ENCODE measurements at regions not wholly inside any gene's neighbourhood (a gene's known extent, or its start where the extent isn't known, plus 50 kb on each side); places are given as distances from the start of the nearest gene placed in this dataset.
"Not testable (repeated sequence)": the region's sequence is repeated elsewhere in the genome, so short reads cannot be mapped to it uniquely, and the experiment has no call there.

DNA sequence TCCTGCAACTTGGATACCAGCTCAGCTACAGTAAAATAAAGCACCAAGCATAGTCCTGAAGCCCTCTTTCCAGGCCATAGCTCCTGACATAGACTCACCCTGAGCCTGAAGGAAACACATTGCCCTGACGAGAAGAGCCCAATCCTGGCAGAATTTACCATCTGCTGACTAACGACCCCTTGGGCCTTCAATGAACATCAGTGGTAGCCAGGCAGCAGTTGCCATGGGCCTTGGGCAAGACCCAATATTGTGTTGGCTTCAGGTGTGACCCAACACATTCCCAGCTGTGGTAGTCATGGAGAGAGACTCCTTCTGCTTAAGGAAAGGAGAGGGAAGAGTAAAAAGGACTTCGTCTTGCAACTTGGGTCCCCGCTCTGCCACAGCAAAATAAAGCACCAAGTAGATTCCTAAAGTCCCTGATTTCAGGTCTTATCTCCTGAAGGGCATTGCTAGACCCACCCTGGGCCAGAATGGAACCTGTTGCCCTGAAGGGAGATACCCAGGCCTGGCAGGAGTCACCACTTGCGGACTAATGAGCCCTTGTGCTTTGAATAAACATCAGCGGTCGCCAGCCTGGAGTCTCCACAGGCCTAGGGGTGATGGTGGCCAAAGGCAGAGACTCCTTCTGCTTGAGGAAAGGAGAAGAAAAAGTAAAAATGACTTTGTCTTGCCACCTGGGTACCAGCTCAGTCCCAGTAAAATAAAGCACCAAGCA lies 902.6 kb downstream of the C4orf33 start:
- 83 to 89% methylated on average over 7 of the region's 7 CpGs for WGBS, 2 donors
- no peaks in the 10 kb centered on the region for H3K4me1 ChIP-seq
- intact Hi-C loops (cut with DNase I), result no loop called here

DNA sequence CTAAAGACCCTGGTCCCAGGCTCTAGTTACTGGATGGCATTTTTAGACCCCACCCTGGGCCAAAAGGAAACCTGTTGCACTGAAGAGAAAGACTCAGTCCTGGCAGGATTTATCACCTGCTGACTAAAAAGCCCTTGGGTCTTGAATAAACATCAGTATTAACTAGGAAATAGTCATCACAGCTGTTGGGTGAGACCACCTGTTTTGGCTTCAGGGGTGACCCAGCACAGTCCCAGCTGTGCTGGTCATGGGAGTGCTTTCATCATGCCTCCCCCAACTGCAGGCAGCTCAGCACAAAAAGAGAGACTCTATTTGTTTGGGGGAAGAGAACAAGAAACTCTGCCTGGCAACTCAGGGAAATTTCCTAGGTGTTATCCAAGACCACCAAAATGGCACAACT lies 903.2 kb downstream of the C4orf33 start:
- Histone ChIP-seq H3K27me3 (no peaks in the 10 kb centered on the region), H3K27ac (no peak overlapping the region), H3K4me1 (no peaks in the 10 kb centered on the region), H3K36me3 (no peaks in the 10 kb centered on the region), H3K4me3 (no peak overlapping the region), H3K9me3 (no peaks in the 10 kb centered on the region)
- DNase-seq (no peak), FAIRE-seq (no peak), ATAC-seq (no peak)
- intact Hi-C loops (cut with DNase I), result no loop called here
- TF ChIP-seq, protein P1, sequence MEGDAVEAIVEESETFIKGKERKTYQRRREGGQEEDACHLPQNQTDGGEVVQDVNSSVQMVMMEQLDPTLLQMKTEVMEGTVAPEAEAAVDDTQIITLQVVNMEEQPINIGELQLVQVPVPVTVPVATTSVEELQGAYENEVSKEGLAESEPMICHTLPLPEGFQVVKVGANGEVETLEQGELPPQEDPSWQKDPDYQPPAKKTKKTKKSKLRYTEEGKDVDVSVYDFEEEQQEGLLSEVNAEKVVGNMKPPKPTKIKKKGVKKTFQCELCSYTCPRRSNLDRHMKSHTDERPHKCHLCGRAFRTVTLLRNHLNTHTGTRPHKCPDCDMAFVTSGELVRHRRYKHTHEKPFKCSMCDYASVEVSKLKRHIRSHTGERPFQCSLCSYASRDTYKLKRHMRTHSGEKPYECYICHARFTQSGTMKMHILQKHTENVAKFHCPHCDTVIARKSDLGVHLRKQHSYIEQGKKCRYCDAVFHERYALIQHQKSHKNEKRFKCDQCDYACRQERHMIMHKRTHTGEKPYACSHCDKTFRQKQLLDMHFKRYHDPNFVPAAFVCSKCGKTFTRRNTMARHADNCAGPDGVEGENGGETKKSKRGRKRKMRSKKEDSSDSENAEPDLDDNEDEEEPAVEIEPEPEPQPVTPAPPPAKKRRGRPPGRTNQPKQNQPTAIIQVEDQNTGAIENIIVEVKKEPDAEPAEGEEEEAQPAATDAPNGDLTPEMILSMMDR (IDR thresholded peaks at IDR 0.05), result no peak

More for the DNA sequence above, 902.6 kb downstream of the C4orf33 start:
- ATAC-seq, result no peak
- FAIRE-seq, result no peak
- Histone ChIP-seq H3K27ac (no peak overlapping the region), H3K4me3 (no peak overlapping the region), H3K9me3 (no peaks in the 10 kb centered on the region), H3K36me3 (no peaks in the 10 kb centered on the region), H3K27me3 (no peaks in the 10 kb centered on the region)
- TF ChIP-seq, protein P1 (IDR thresholded peaks at IDR 0.05), result no peak
- DNase-seq, result no peak

DNA sequence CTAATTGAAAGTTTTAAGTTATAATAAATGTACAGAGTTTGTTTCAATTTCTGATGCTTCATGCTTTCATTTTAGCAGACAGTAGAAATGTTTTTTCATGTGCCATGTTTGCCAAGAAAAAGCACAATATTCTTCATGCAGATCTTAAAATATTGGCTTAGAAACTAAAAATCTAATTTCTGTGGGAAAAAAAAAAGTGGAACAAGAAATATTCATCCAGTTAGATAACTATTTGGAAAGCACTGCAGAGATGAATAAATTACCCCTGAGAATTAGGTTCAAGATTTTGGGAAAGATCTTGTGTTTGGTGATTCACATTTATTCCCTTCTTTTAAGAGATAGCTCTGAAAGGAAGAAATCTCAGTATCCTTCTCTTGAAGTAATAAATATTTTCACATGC lies 912.5 kb downstream of the C4orf33 start:
- Histone ChIP-seq H3K9me3 (no peaks in the 10 kb centered on the region), H3K27me3 (no peaks in the 10 kb centered on the region), H3K4me3 (no peak overlapping the region), H3K36me3 (no peaks in the 10 kb centered on the region), H3K27ac (no peak overlapping the region), H3K4me1 (no peaks in the 10 kb centered on the region)
- DNase-seq (no peak), ATAC-seq (no peak), FAIRE-seq (no peak)
- TF ChIP-seq, protein P1 (IDR thresholded peaks at IDR 0.05), result no peak
- intact Hi-C loops (cut with DNase I), result no loop called here

DNA sequence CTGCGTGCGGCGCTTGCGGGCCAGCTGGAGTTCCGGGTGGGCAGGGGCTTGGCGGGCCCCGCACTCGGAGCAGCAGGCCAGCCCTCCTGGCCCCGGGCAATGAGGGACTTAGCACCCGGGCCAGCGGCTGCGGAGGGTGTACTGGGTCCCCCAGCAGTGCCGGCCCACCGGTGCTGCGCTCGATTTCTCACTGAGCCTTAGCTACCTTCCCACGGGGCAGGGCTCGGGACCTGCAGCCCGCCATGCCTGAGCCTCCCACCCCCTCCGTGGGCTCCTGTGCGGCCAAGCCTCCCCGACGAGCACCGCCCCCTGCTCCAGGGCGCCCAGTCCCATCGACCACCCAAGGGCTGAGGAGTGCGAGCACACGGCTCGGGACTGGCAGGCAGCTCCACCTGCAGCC lies 916.9 kb downstream of the C4orf33 start:
- H3K27me3 ChIP-seq; H3K4me1 ChIP-seq; ATAC-seq; H3K36me3 ChIP-seq; H3K27ac ChIP-seq; intact Hi-C loops (cut with DNase I); H3K9me3 ChIP-seq; DNase-seq; H3K4me3 ChIP-seq; FAIRE-seq: not testable (repeated sequence)
- 97% methylated on average over 23 to 29 of the region's 29 CpGs for WGBS, 2 donors

DNA sequence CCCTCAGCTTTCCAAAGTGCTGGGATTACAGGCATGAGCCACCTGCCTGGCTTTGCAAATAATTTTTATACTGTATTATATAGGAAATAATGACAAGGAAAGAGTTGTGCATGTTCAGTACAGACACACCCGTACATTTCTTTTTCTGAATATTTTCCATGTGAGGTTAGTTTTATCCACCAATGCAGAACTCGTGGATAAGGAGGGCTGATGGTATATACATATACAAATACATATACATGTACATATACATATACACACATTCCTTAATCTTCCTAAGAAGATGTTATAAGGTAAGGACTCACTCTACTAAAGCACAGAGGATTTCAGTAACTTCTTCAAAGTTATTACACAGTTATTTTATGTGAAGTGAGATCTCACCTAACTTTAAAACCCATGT lies 925.8 kb downstream of the C4orf33 start:
- ATAC-seq (no peak), DNase-seq (no peak), FAIRE-seq (no peak)
- TF ChIP-seq, protein P1 (IDR thresholded peaks at IDR 0.05), result no peak
- intact Hi-C loops (cut with DNase I), result no loop called here
- Histone ChIP-seq H3K27ac (no peak overlapping the region), H3K36me3 (no peaks in the 10 kb centered on the region), H3K9me3 (no peaks in the 10 kb centered on the region), H3K4me3 (no peak overlapping the region), H3K27me3 (no peaks in the 10 kb centered on the region), H3K4me1 (no peaks in the 10 kb centered on the region)
- 65 to 66% methylated on average over 2 of the region's 2 CpGs for WGBS, 2 donors

All from pancreas (tissue), 10 donors.